HEK293 (cell line): ENCODE measurements at regions not wholly inside any gene's neighbourhood (a gene's known extent, or its start where the extent isn't known, plus 50 kb on each side); places are given as distances from the start of the nearest gene placed in this dataset.

ENCODE experiments used
- CTCF ChIA-PET: fragments of 350-600 bp; formaldehyde crosslinking; extraction: SDS; loops from one replicate; lab custom pipeline; 2021; ENCODE audit warnings: antibody characterized with exemption; lab: Yijun Ruan, JAX
- POLR2A ChIA-PET: fragments of 300-600 bp; formaldehyde crosslinking; extraction: SDS; loops from one replicate; lab custom pipeline; 2020; ENCODE audit warnings: antibody characterized with exemption, inconsistent platforms; lab: Yijun Ruan, JAX
- H3K27ac ChIP-seq: fragments of 200-500 bp; sonication (Bioruptor generic); 2 replicates; pipeline ENCODE4 v1.5.1; 2014; ENCODE audit warnings: low read depth, low read length, control low read depth, inconsistent platforms; ENCODE audit errors: extremely low read depth
- H3K36me3 ChIP-seq, 2 experiments: fragments of 200-500 bp in 1 of 2; sonication (Bioruptor generic) in 1 of 2; 1 replicate in 1 of 2; 2 replicates in 1 of 2; pipeline ENCODE4 v1.5.1; 2014 to 2017; ENCODE audit warnings: inconsistent platforms in 2 of 2, low read length in 2 of 2; ENCODE audit not compliant: control insufficient read depth in 2 of 2, insufficient read depth in 1 of 2
- H3K4me1 ChIP-seq: fragments of 200-500 bp; sonication (Bioruptor generic); 2 replicates; pipeline ENCODE4 v1.5.1; 2014; ENCODE audit warnings: mild to moderate bottlenecking, low read length, inconsistent platforms; ENCODE audit not compliant: control insufficient read depth, insufficient read depth
- H3K4me3 ChIP-seq: 2 replicates; pipeline ENCODE4 v1.5.1; 2011; ENCODE audit warnings: low read depth, mild to moderate bottlenecking, control low read depth, low read length, moderate library complexity
- H3K9me3 ChIP-seq: fragments of 200-500 bp; sonication (Bioruptor generic); 2 replicates; pipeline ENCODE4 v1.5.1; 2014; ENCODE audit warnings: low read depth, low read length, inconsistent platforms; ENCODE audit not compliant: control insufficient read depth, insufficient read depth
- ATF2 ChIP-seq: fragments of 450-650 bp; formaldehyde crosslinking; IDR thresholded peaks from 2 replicates; pipeline ENCODE4 v1.5.1; 2016; ENCODE audit warnings: missing biosample characterization, missing genetic modification characterization, low read depth
- BCL11A ChIP-seq: fragments of 450-650 bp; formaldehyde crosslinking; IDR thresholded peaks from 2 replicates; pipeline ENCODE4 v1.5.1; 2016; ENCODE audit warnings: low read depth, missing biosample characterization, missing genetic modification characterization
- PRDM4 ChIP-seq: fragments of 450-650 bp; formaldehyde crosslinking; IDR thresholded peaks from 2 replicates; pipeline ENCODE4 v1.5.1; 2017; ENCODE audit warnings: missing biosample characterization, missing genetic modification characterization
- ZBTB11 ChIP-seq: fragments of 450-650 bp; formaldehyde crosslinking; conservative IDR thresholded peaks from 2 replicates; pipeline ENCODE4 v1.5.1; 2016; ENCODE audit warnings: low read depth, missing biosample characterization, missing genetic modification characterization
- ZNF132 ChIP-seq: fragments of 450-650 bp; formaldehyde crosslinking; IDR thresholded peaks from 2 replicates; pipeline ENCODE4 v1.5.1; 2017; ENCODE audit warnings: missing biosample characterization, missing genetic modification characterization, borderline replicate concordance
- ZNF16 ChIP-seq: fragments of 450-650 bp; formaldehyde crosslinking; IDR thresholded peaks from 2 replicates; pipeline ENCODE4 v1.5.1; 2016; ENCODE audit warnings: low read depth, missing biosample characterization, missing genetic modification characterization
- ZNF174 ChIP-seq: fragments of 450-650 bp; formaldehyde crosslinking; IDR thresholded peaks from 2 replicates; pipeline ENCODE4 v1.5.0; 2017; ENCODE audit warnings: missing biosample characterization, mild to moderate bottlenecking, missing genetic modification characterization
- ZNF19 ChIP-seq: fragments of 450-650 bp; formaldehyde crosslinking; IDR thresholded peaks from 2 replicates; pipeline ENCODE4; 2016; ENCODE audit warnings: missing biosample characterization, missing genetic modification characterization, low read depth
- ZNF221 ChIP-seq: fragments of 450-650 bp; formaldehyde crosslinking; IDR thresholded peaks from 2 replicates; pipeline ENCODE4 v1.5.1; 2017; ENCODE audit warnings: missing biosample characterization, missing genetic modification characterization, borderline replicate concordance
- ZNF24 ChIP-seq: fragments of 450-650 bp; formaldehyde crosslinking; IDR thresholded peaks from 2 replicates; pipeline ENCODE4 v1.5.1; 2016; ENCODE audit warnings: missing biosample characterization, missing genetic modification characterization
- ZNF335 ChIP-seq: fragments of 450-650 bp; formaldehyde crosslinking; conservative IDR thresholded peaks from 2 replicates; pipeline ENCODE4 v1.5.1; 2016; ENCODE audit warnings: missing biosample characterization, missing genetic modification characterization
- ZNF510 ChIP-seq: fragments of 450-650 bp; formaldehyde crosslinking; IDR thresholded peaks from 2 replicates; pipeline ENCODE4 v1.5.1; 2018; ENCODE audit warnings: mild to moderate bottlenecking, missing genetic modification characterization, missing biosample characterization; ENCODE audit not compliant: insufficient replicate concordance
- ZNF544 ChIP-seq: fragments of 450-650 bp; formaldehyde crosslinking; IDR thresholded peaks from 2 replicates; pipeline ENCODE4 v1.5.0; 2017; ENCODE audit warnings: missing biosample characterization, missing genetic modification characterization
- ZNF558 ChIP-seq: fragments of 450-650 bp; formaldehyde crosslinking; IDR thresholded peaks from 2 replicates; pipeline ENCODE4 v1.5.1; 2016; ENCODE audit warnings: missing biosample characterization, missing genetic modification characterization
- ZNF654 ChIP-seq: fragments of 450-650 bp; formaldehyde crosslinking; IDR thresholded peaks from 2 replicates; pipeline ENCODE4 v1.5.1; 2016; ENCODE audit warnings: low read depth, missing biosample characterization, missing genetic modification characterization
- ZNF677 ChIP-seq: fragments of 450-650 bp; IDR thresholded peaks from 2 replicates; pipeline ENCODE4 v1.5.0; 2018; ENCODE audit warnings: missing biosample characterization, mild to moderate bottlenecking, missing genetic modification characterization, moderate library complexity
- ZNF704 ChIP-seq: fragments of 450-650 bp; formaldehyde crosslinking; IDR thresholded peaks from 2 replicates; pipeline ENCODE4 v1.5.1; 2016; ENCODE audit warnings: missing biosample characterization, missing genetic modification characterization
- ZNF76 ChIP-seq: fragments of 450-650 bp; formaldehyde crosslinking; IDR thresholded peaks from 2 replicates; pipeline ENCODE4; 2016; ENCODE audit warnings: low read depth, missing biosample characterization, missing genetic modification characterization, borderline replicate concordance
- ZNF777 ChIP-seq: fragments of 450-650 bp; formaldehyde crosslinking; IDR thresholded peaks from 2 replicates; pipeline ENCODE4 v1.5.1; 2017; ENCODE audit warnings: missing biosample characterization, missing genetic modification characterization, borderline replicate concordance
- ZSCAN30 ChIP-seq: fragments of 450-650 bp; IDR thresholded peaks from 2 replicates; pipeline ENCODE4 v1.5.1; 2018; ENCODE audit warnings: missing biosample characterization, mild to moderate bottlenecking, missing genetic modification characterization, moderate library complexity
- ZXDB ChIP-seq: fragments of 450-650 bp; formaldehyde crosslinking; IDR thresholded peaks from 2 replicates; pipeline ENCODE4 v1.5.1; 2016; ENCODE audit warnings: missing biosample characterization, missing genetic modification characterization

GRCh38 chr17:33803686-33804085, 451.4 kb upstream of the CCL2 start:
- H3K27ac ChIP-seq: no peak overlapping the region
- no peaks in the 10 kb centered on the region for H3K36me3 ChIP-seq
- CTCF ChIA-PET: interaction anchor here (0.9 to 1.2 kb wide), 3 partner anchors 24 to 353 kb away, joined by 3 to 4 read pairs (median 3); no protein-coding TSS in a partner anchor
- no peaks in the 10 kb centered on the region for H3K9me3 ChIP-seq
- H3K4me1 ChIP-seq: no peaks in the 10 kb centered on the region
- H3K4me3 ChIP-seq: no peak overlapping the region
- POLR2A ChIA-PET: no interaction called here
- TF ChIP-seq ZNF335 (tag by site-specific recombination) (no peak), ZNF76 (tag by site-specific recombination) (no peak), ZNF544 (tag by site-specific recombination) (no peak), ZNF510 (tag by site-specific recombination) (no peak), ZNF132 (tag by site-specific recombination) (no peak), ATF2 (tag by site-specific recombination) (no peak), ZNF704 (tag by site-specific recombination) (no peak)

GRCh38 chr17:33804401-33804800, 450.7 kb upstream of the CCL2 start:
- Histone ChIP-seq H3K4me3 (no peak overlapping the region), H3K4me1 (no peaks in the 10 kb centered on the region), H3K36me3 (no peaks in the 10 kb centered on the region), H3K27ac (no peak overlapping the region), H3K9me3 (no peaks in the 10 kb centered on the region)
- CTCF ChIA-PET: interaction anchor here (0.6 to 1.2 kb wide), 5 partner anchors 25 to 352 kb away, joined by 3 to 4 read pairs (median 3); no protein-coding TSS in a partner anchor
- POLR2A ChIA-PET: no interaction called here
- TF ChIP-seq ZNF221 (no peak), BCL11A (tag by site-specific recombination) (no peak), PRDM4 (no peak), ZNF24 (tag by site-specific recombination) (no peak), ZNF654 (tag by site-specific recombination) (no peak), ZNF777 (no peak)

GRCh38 chr17:33806631-33807030, 448.5 kb upstream of the CCL2 start:
- CTCF ChIA-PET: interaction anchor here (0.5 kb wide), 1 partner anchor 771 kb away, joined by 4 read pairs; no protein-coding TSS in a partner anchor
- no peak for TF ChIP-seq ZNF16
- TF ChIP-seq ZNF677 (tag by site-specific recombination): no peak
- TF ChIP-seq ZBTB11 (tag by site-specific recombination): no peak
- TF ChIP-seq ZSCAN30 (tag by site-specific recombination): no peak
- TF ChIP-seq ZNF174 (tag by site-specific recombination): no peak
- TF ChIP-seq ZNF704 (tag by site-specific recombination): no peak
- no peak for TF ChIP-seq ZNF510 (tag by site-specific recombination)
- no peak for TF ChIP-seq ZNF19 (tag by site-specific recombination)
- TF ChIP-seq ZXDB: no peak
- no peak for TF ChIP-seq ZNF558 (tag by site-specific recombination)

More at GRCh38 chr17:33806631-33807030, 448.5 kb upstream of the CCL2 start:
- Histone ChIP-seq H3K9me3 (no peaks in the 10 kb centered on the region), H3K4me1 (no peaks in the 10 kb centered on the region), H3K27ac (no peak overlapping the region), H3K36me3 (no peaks in the 10 kb centered on the region), H3K4me3 (no peak overlapping the region)
- POLR2A ChIA-PET: no interaction called here
